Activated T-cell treated with anti-CD3 and anti-CD28 coated beads, Interleukin-2, amount 50 U/mL, for 72 hours (primary cell): ENCODE measurements at regions not wholly inside any gene's neighbourhood (a gene's known extent, or its start where the extent isn't known, plus 50 kb on each side); places are given as distances from the start of the nearest gene placed in this dataset.
"Not testable (repeated sequence)": the region's sequence is repeated elsewhere in the genome, so short reads cannot be mapped to it uniquely, and the experiment has no call there.

Experiments used
- ATAC-seq, 2 donors: fragments of 150-1000 bp; cut with Tn5 transposase; replicated peaks in 1 of 2; 2 replicates each; pipeline ENCODE4 v1.10.0; 2021; ENCODE audit warnings: moderate library complexity in 2 of 2, mild to moderate bottlenecking in 1 of 2
- DNase-seq, 2 donors: peaks; one replicate each; pipeline ENCODE4 v3.0.0; 2021 to 2022; ENCODE audit warnings: mixed read lengths in 1 of 2
- H3K27ac Mint-ChIP-seq: one replicate; pipeline ENCODE4 v1.8.0; 2022; ENCODE audit warnings: mild to moderate bottlenecking, moderate library complexity, mixed read lengths
- H3K27me3 Mint-ChIP-seq: one replicate; pipeline ENCODE4 v1.8.0; 2022; ENCODE audit warnings: low read depth, mixed read lengths
- H3K36me3 Mint-ChIP-seq, 2 donors: one replicate each; pipeline ENCODE4 v1.8.0; 2022; ENCODE audit warnings: mixed read lengths in 2 of 2, mild to moderate bottlenecking in 1 of 2; ENCODE audit not compliant: insufficient read depth in 2 of 2
- H3K4me1 Mint-ChIP-seq: one replicate; pipeline ENCODE4 v1.8.0; 2022; ENCODE audit warnings: low read depth, mixed read lengths
- H3K4me3 Mint-ChIP-seq, 2 donors: one replicate each; pipeline ENCODE4 v1.8.0; 2022; ENCODE audit warnings: mild to moderate bottlenecking in 2 of 2, mixed read lengths in 2 of 2, moderate library complexity in 2 of 2
- H3K9me3 Mint-ChIP-seq, 2 donors: one replicate each; pipeline ENCODE4 v1.8.0; 2022; ENCODE audit warnings: mixed read lengths in 2 of 2

- H3K4me1 Mint-ChIP-seq, ATAC-seq, H3K4me3 Mint-ChIP-seq, H3K9me3 Mint-ChIP-seq, DNase-seq, H3K27me3 Mint-ChIP-seq, H3K27ac Mint-ChIP-seq, H3K36me3 Mint-ChIP-seq: not testable (repeated sequence)
Observed at GRCh38 chr14:28187902-28188830, 578.4 kb upstream of the FOXG1 start.

GRCh38 chr14:28196878-28197277 lies 569.7 kb upstream of the FOXG1 start:
- H3K9me3 Mint-ChIP-seq = peaks cover 5% of the 10 kb centered on the region in 2 donors

GRCh38 chr14:28220391-28220790 lies 546.2 kb upstream of the FOXG1 start:
- peaks cover 9 to 10% of the 10 kb centered on the region in 2 donors for H3K9me3 Mint-ChIP-seq
- H3K27ac Mint-ChIP-seq = no peak overlapping the region
- no peaks in the 10 kb centered on the region for H3K27me3 Mint-ChIP-seq
- no peaks in the 10 kb centered on the region for H3K36me3 Mint-ChIP-seq
- no peaks in the 10 kb centered on the region for H3K4me1 Mint-ChIP-seq
- DNase-seq (no peak), ATAC-seq (no peak)
- no peak overlapping the region for H3K4me3 Mint-ChIP-seq

More at GRCh38 chr14:28196878-28197277, 569.7 kb upstream of the FOXG1 start:
- no peak overlapping the region for H3K27ac Mint-ChIP-seq
- DNase-seq = no peak
- no peaks in the 10 kb centered on the region for H3K27me3 Mint-ChIP-seq
- H3K4me3 Mint-ChIP-seq = no peak overlapping the region
- H3K4me1 Mint-ChIP-seq = no peaks in the 10 kb centered on the region
- no peaks in the 10 kb centered on the region for H3K36me3 Mint-ChIP-seq
- no peak for ATAC-seq

- no peak overlapping the region for H3K4me3 Mint-ChIP-seq
- no peak for DNase-seq
- no peaks in the 10 kb centered on the region for H3K27me3 Mint-ChIP-seq
- H3K9me3 Mint-ChIP-seq = peaks cover 16 to 17% of the 10 kb centered on the region in 2 donors
- H3K36me3 Mint-ChIP-seq = peaks cover 1 to 5% of the 10 kb centered on the region in 2 donors
- no peak overlapping the region for H3K27ac Mint-ChIP-seq
- H3K4me1 Mint-ChIP-seq = no peaks in the 10 kb centered on the region
- ATAC-seq = no peak
Observed at GRCh38 chr14:28240909-28241308, 525.7 kb upstream of the FOXG1 start.

- no peak overlapping the region for H3K4me3 Mint-ChIP-seq
- no peaks in the 10 kb centered on the region for H3K4me1 Mint-ChIP-seq
- H3K9me3 Mint-ChIP-seq = peaks cover 12 to 19% of the 10 kb centered on the region in 2 donors
- H3K27me3 Mint-ChIP-seq = no peaks in the 10 kb centered on the region
- no peak overlapping the region for H3K27ac Mint-ChIP-seq
- H3K36me3 Mint-ChIP-seq = peaks cover 1 to 5% of the 10 kb centered on the region in 2 donors
- DNase-seq (no peak), ATAC-seq (no peak)
Observed at GRCh38 chr14:28242895-28243294, 523.7 kb upstream of the FOXG1 start.

- H3K4me3 Mint-ChIP-seq = no peak overlapping the region
- ATAC-seq (no peak), DNase-seq (no peak)
- H3K9me3 Mint-ChIP-seq = peaks cover 11 to 17% of the 10 kb centered on the region in 2 donors
- no peaks in the 10 kb centered on the region for H3K27me3 Mint-ChIP-seq
- H3K27ac Mint-ChIP-seq = no peak overlapping the region
- H3K4me1 Mint-ChIP-seq = no peaks in the 10 kb centered on the region
- H3K36me3 Mint-ChIP-seq = peaks cover 1 to 5% of the 10 kb centered on the region in 2 donors
Observed at GRCh38 chr14:28243600-28243999, 523.0 kb upstream of the FOXG1 start.

GRCh38 chr14:28245216-28245615 lies 521.4 kb upstream of the FOXG1 start:
- Mint-ChIP-seq H3K27ac (no peak overlapping the region), H3K4me3 (no peak overlapping the region), H3K4me1 (no peaks in the 10 kb centered on the region), H3K36me3 (peaks cover 1 to 3% of the 10 kb centered on the region in 2 donors), H3K9me3 (peaks cover 13 to 15% of the 10 kb centered on the region in 2 donors), H3K27me3 (no peaks in the 10 kb centered on the region)
- ATAC-seq (no peak), DNase-seq (no peak)

GRCh38 chr14:28247491-28247890 lies 519.1 kb upstream of the FOXG1 start:
- peaks cover 13 to 18% of the 10 kb centered on the region in 2 donors for H3K9me3 Mint-ChIP-seq
- H3K27ac Mint-ChIP-seq = no peak overlapping the region
- no peaks in the 10 kb centered on the region for H3K4me1 Mint-ChIP-seq
- DNase-seq (no peak), ATAC-seq (no peak)
- peaks cover 1 to 3% of the 10 kb centered on the region in 2 donors for H3K36me3 Mint-ChIP-seq
- H3K4me3 Mint-ChIP-seq = no peak overlapping the region
- no peaks in the 10 kb centered on the region for H3K27me3 Mint-ChIP-seq

GRCh38 chr14:28252124-28252523 lies 514.5 kb upstream of the FOXG1 start:
- not testable (repeated sequence) for DNase-seq, H3K27me3 Mint-ChIP-seq, H3K4me1 Mint-ChIP-seq, ATAC-seq, H3K4me3 Mint-ChIP-seq, H3K36me3 Mint-ChIP-seq, H3K27ac Mint-ChIP-seq
- H3K9me3 Mint-ChIP-seq = peaks cover 7 to 16% of the 10 kb centered on the region in 2 donors

- Mint-ChIP-seq H3K9me3 (peaks cover 0 to 8% of the 10 kb centered on the region in 2 donors), H3K27ac (no peak overlapping the region), H3K4me3 (no peak overlapping the region), H3K4me1 (no peaks in the 10 kb centered on the region), H3K36me3 (no peaks in the 10 kb centered on the region), H3K27me3 (no peaks in the 10 kb centered on the region)
- ATAC-seq (no peak), DNase-seq (no peak)
Observed at GRCh38 chr14:28254768-28255167, 511.8 kb upstream of the FOXG1 start.

- Mint-ChIP-seq H3K4me1 (no peaks in the 10 kb centered on the region), H3K36me3 (peaks cover 3 to 8% of the 10 kb centered on the region in 2 donors), H3K4me3 (no peak overlapping the region), H3K27me3 (no peaks in the 10 kb centered on the region), H3K9me3 (peaks cover 20 to 24% of the 10 kb centered on the region in 2 donors), H3K27ac (no peak overlapping the region)
- DNase-seq (no peak), ATAC-seq (no peak)
Observed at GRCh38 chr14:28264306-28264705, 502.3 kb upstream of the FOXG1 start.

- no peaks in the 10 kb centered on the region for H3K4me1 Mint-ChIP-seq
- H3K4me3 Mint-ChIP-seq = no peak overlapping the region
- H3K27ac Mint-ChIP-seq = no peak overlapping the region
- DNase-seq (no peak), ATAC-seq (no peak)
- H3K27me3 Mint-ChIP-seq = no peaks in the 10 kb centered on the region
- H3K9me3 Mint-ChIP-seq = peaks cover 11 to 16% of the 10 kb centered on the region in 2 donors
- H3K36me3 Mint-ChIP-seq = peaks cover 0 to 3% of the 10 kb centered on the region in 2 donors
Observed at GRCh38 chr14:28272270-28272669, 494.3 kb upstream of the FOXG1 start.

GRCh38 chr14:28280530-28280929 lies 486.1 kb upstream of the FOXG1 start:
- H3K36me3 Mint-ChIP-seq = no peaks in the 10 kb centered on the region
- DNase-seq (no peak), ATAC-seq (no peak)
- no peak overlapping the region for H3K27ac Mint-ChIP-seq
- no peaks in the 10 kb centered on the region for H3K27me3 Mint-ChIP-seq
- H3K9me3 Mint-ChIP-seq = peaks cover 2% of the 10 kb centered on the region in 2 donors
- no peaks in the 10 kb centered on the region for H3K4me1 Mint-ChIP-seq
- no peak overlapping the region for H3K4me3 Mint-ChIP-seq
